ENCODE measurements at regions not wholly inside any gene's neighbourhood (a gene's known extent, or its start where the extent isn't known, plus 50 kb on each side); places are given as distances from the start of the nearest gene placed in this dataset.

DNA sequence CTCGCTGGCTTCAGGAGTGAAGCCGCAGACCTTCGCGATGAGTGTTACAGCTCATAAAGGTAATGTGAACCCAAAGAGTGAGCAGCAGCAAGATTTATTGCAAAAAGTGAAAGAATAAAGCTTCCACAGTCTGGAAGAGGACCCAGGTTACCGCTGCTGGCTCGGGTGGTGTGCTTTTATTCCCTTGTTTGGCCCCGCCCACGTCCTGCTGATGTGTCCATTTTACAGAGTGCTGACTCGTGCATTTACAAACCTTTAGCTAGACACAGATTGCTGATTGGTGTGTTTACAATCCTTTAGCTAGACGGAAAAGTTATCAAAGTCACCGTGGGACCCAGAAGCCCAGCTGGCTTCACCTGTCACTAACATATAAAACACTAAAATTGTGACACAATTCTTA is 1464.5 kb downstream of the ZPLD1 start:
- no peaks in the 10 kb centered on the region for H3K9me3 Mint-ChIP-seq

DNA sequence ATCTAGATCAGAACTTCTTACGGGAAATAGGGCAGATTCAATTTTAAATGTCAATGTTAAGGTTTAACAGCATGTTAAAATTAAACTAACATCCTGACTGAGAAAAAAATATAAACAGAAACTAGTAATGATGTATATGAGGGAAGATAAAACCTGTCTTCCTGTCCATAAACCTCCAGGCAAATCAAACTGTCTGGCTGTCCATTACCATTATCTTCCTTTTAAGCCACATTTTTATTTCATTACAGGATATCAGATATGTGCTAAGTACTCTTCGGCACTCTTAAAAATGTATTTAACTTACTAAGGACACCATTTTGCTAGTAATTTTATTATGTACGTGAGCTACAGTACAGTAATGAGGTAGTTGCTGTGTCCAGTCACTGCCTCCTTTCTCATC is 1461.7 kb upstream of the ALCAM start:
- H3K4me3 Mint-ChIP-seq, result no peak overlapping the region
- no peaks in the 10 kb centered on the region for H3K27me3 Mint-ChIP-seq (ENCODE audit: low read depth)
- no peaks in the 10 kb centered on the region for H3K9me3 Mint-ChIP-seq
- peaks cover 4% of the 10 kb centered on the region for H3K4me1 Mint-ChIP-seq
- H3K36me3 Mint-ChIP-seq (ENCODE audit: low read depth), result no peaks in the 10 kb centered on the region
- TF ChIP-seq, protein P1, sequence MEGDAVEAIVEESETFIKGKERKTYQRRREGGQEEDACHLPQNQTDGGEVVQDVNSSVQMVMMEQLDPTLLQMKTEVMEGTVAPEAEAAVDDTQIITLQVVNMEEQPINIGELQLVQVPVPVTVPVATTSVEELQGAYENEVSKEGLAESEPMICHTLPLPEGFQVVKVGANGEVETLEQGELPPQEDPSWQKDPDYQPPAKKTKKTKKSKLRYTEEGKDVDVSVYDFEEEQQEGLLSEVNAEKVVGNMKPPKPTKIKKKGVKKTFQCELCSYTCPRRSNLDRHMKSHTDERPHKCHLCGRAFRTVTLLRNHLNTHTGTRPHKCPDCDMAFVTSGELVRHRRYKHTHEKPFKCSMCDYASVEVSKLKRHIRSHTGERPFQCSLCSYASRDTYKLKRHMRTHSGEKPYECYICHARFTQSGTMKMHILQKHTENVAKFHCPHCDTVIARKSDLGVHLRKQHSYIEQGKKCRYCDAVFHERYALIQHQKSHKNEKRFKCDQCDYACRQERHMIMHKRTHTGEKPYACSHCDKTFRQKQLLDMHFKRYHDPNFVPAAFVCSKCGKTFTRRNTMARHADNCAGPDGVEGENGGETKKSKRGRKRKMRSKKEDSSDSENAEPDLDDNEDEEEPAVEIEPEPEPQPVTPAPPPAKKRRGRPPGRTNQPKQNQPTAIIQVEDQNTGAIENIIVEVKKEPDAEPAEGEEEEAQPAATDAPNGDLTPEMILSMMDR (IDR thresholded peaks at IDR 0.05; ENCODE audit: unreplicated experiment in 3 of 3), result no peak
- no peak overlapping the region for H3K27ac Mint-ChIP-seq

More for the DNA sequence above, 1464.5 kb downstream of the ZPLD1 start:
- TF ChIP-seq, protein P1 (IDR thresholded peaks at IDR 0.05; ENCODE audit: unreplicated experiment in 3 of 3), result no peak
- no peaks in the 10 kb centered on the region for H3K27me3 Mint-ChIP-seq (ENCODE audit: low read depth)
- H3K4me1 Mint-ChIP-seq, result peaks cover 7% of the 10 kb centered on the region
- no peak overlapping the region for H3K27ac Mint-ChIP-seq
- no peaks in the 10 kb centered on the region for H3K36me3 Mint-ChIP-seq (ENCODE audit: low read depth)
- no peak overlapping the region for H3K4me3 Mint-ChIP-seq

DNA sequence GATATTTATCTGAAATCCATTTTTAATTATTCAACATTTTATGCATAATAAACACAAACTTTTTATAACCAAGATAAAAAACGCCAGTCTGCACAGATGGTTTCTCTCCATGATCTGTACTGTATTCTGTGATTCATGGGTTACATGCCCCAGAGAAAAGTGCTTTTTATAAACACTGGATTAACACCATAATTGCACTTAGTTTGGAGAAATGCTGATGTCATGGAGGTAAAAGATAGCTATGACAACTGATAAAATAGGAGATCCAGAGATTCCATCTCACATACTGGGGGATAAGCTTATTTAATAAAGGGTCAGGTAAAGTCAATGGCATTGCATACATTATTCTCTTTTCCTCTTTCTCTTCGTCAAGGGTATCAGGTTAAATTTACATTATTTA is 1460.4 kb upstream of the ALCAM start:
- Mint-ChIP-seq H3K4me3 (no peak overlapping the region), H3K9me3 (no peaks in the 10 kb centered on the region), H3K36me3 (ENCODE audit: low read depth) (no peaks in the 10 kb centered on the region), H3K27me3 (ENCODE audit: low read depth) (no peaks in the 10 kb centered on the region), H3K27ac (peak overlapping the region; percentile 38 to 79 (median 62)), H3K4me1 (no peaks in the 10 kb centered on the region)
- TF ChIP-seq, protein P1 (IDR thresholded peaks at IDR 0.05; ENCODE audit: unreplicated experiment in 3 of 3), result no peak

DNA sequence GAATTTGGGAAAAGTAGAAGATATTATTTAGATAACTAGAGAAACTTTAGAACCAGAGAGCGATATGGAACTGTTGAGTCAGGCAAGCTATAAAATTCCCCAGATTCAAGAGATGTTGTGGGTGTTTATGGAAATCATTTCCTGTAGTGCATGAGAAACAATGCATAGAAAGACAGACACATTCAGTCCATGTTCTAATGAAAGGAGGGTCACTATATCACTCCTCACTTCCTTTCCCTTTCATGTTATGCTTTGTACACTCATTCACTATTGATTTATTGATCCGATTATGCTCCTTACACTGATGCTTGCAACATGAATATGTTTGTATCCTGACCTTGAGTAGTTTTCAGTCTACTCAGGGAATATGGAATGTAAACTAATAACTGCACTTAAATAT is 1459.9 kb upstream of the ALCAM start:
- Mint-ChIP-seq H3K27me3 (ENCODE audit: low read depth) (no peaks in the 10 kb centered on the region), H3K27ac (peak overlapping the region in 2 of 3 experiments; percentile 24 to 56), H3K4me1 (no peaks in the 10 kb centered on the region), H3K9me3 (no peaks in the 10 kb centered on the region), H3K4me3 (no peak overlapping the region), H3K36me3 (ENCODE audit: low read depth) (no peaks in the 10 kb centered on the region)
- TF ChIP-seq, protein P1 (IDR thresholded peaks at IDR 0.05; ENCODE audit: unreplicated experiment in 3 of 3), result no peak

DNA sequence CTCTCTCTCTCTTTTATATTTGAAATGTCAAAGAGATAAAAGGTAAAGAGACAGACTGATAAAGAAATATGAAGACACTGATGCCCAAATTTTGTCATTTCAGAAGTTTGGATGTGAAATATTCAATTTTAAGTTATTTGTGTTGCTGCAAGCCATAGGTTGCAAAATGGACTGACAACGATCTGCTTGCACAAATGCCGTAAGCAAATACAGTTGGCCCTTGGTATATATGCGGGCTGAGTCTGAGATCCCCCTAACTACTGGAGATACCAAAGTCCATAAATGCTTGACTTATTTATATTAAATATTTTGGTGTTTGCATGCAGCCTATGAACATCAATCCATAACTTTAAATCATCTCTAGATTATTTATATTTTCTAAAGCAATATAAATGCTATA is 1459.1 kb upstream of the ALCAM start:
- TF ChIP-seq, protein P1 (IDR thresholded peaks at IDR 0.05; ENCODE audit: unreplicated experiment in 3 of 3), result no peak
- no peak overlapping the region for H3K4me3 Mint-ChIP-seq
- H3K36me3 Mint-ChIP-seq (ENCODE audit: low read depth), result no peaks in the 10 kb centered on the region
- no peaks in the 10 kb centered on the region for H3K27me3 Mint-ChIP-seq (ENCODE audit: low read depth)
- H3K4me1 Mint-ChIP-seq, result no peaks in the 10 kb centered on the region
- H3K9me3 Mint-ChIP-seq, result no peaks in the 10 kb centered on the region
- H3K27ac Mint-ChIP-seq, result no peak overlapping the region

DNA sequence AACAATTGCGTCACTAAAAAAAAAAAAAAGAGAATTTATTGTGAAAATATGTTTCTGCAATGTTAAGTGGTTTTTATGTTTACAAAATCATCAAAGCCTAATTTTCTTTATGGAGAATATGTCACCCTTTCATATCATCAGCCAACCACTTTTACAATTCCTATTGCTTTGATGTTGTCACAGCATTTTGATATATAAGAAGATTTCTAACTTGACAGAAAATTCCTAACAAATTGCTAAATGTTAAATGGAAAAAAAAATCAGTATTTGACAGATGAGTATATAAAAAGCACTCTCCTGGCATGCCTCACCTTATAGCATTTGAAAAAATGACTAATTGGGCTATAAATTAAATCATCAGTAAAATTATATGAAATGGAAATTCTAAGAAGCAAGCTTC is 1457.3 kb upstream of the ALCAM start:
- TF ChIP-seq, protein P1 (IDR thresholded peaks at IDR 0.05; ENCODE audit: unreplicated experiment in 3 of 3), result no peak
- no peak overlapping the region for H3K27ac Mint-ChIP-seq
- H3K27me3 Mint-ChIP-seq (ENCODE audit: low read depth), result no peaks in the 10 kb centered on the region
- no peaks in the 10 kb centered on the region for H3K36me3 Mint-ChIP-seq (ENCODE audit: low read depth)
- no peaks in the 10 kb centered on the region for H3K9me3 Mint-ChIP-seq
- H3K4me1 Mint-ChIP-seq, result no peaks in the 10 kb centered on the region
- no peak overlapping the region for H3K4me3 Mint-ChIP-seq
